ENCODE measurements at regions not wholly inside any gene's neighbourhood (a gene's known extent, or its start where the extent isn't known, plus 50 kb on each side); places are given as distances from the start of the nearest gene placed in this dataset.

DNA sequence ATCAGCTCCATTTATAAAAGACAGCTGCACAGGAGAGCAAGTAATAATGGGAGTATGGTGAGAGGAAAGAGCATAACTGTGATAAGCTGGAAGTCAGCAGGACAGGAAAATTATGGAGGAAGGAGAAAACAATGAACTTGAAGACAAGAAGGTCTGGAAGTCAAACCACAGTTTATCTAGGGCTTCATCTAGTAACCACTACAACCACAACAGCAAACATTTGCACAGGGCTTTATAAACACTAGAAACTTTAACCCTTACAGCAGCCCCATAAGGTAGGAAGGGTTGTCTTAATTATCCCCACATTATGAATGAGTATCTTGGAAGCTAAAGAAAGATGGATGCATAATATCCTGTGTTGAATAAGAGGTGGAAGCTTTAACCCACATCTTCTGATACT is 820.8 kb downstream of the IGSF11 start:
- no peak for ATAC-seq
- no peak for TF ChIP-seq OSR1 (CRISPR knock-in tag; IDR thresholded peaks at IDR 0.05)
- TF ChIP-seq PPARA (CRISPR knock-in tag; IDR thresholded peaks at IDR 0.05; ENCODE audit: borderline replicate concordance) = no peak

DNA sequence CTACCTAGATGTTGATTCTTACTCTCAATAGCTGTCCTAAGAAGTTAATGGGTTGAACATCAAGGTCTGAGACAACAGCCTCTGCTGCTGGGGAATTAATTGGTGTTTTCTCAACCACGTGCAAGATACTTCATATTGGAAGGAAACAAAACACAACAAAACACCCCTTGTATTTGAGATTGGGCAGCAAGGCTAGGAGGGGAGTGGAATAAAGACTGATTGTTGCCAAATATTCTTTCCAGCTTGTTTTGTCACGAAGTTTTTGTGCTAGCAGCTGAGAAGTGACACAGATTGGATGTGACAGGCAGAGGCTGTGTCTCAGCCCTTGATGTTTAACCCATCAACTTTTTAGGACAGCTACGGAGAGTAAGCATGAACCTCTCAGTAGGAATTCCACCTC is 808.4 kb downstream of the IGSF11 start:
- TF ChIP-seq, protein P1, sequence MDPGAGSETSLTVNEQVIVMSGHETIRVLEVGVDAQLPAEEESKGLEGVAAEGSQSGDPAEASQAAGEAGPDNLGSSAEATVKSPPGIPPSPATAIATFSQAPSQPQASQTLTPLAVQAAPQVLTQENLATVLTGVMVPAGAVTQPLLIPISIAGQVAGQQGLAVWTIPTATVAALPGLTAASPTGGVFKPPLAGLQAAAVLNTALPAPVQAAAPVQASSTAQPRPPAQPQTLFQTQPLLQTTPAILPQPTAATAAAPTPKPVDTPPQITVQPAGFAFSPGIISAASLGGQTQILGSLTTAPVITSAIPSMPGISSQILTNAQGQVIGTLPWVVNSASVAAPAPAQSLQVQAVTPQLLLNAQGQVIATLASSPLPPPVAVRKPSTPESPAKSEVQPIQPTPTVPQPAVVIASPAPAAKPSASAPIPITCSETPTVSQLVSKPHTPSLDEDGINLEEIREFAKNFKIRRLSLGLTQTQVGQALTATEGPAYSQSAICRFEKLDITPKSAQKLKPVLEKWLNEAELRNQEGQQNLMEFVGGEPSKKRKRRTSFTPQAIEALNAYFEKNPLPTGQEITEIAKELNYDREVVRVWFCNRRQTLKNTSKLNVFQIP (CRISPR knock-in tag; IDR thresholded peaks at IDR 0.05; ENCODE audit: borderline replicate concordance, low read depth) = no peak
- TF ChIP-seq, protein P2, sequence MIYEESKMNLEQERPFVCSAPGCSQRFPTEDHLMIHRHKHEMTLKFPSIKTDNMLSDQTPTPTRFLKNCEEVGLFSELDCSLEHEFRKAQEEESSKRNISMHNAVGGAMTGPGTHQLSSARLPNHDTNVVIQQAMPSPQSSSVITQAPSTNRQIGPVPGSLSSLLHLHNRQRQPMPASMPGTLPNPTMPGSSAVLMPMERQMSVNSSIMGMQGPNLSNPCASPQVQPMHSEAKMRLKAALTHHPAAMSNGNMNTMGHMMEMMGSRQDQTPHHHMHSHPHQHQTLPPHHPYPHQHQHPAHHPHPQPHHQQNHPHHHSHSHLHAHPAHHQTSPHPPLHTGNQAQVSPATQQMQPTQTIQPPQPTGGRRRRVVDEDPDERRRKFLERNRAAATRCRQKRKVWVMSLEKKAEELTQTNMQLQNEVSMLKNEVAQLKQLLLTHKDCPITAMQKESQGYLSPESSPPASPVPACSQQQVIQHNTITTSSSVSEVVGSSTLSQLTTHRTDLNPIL (CRISPR knock-in tag; IDR thresholded peaks at IDR 0.05; ENCODE audit: low read depth) = no peak
- TF ChIP-seq, protein P3, sequence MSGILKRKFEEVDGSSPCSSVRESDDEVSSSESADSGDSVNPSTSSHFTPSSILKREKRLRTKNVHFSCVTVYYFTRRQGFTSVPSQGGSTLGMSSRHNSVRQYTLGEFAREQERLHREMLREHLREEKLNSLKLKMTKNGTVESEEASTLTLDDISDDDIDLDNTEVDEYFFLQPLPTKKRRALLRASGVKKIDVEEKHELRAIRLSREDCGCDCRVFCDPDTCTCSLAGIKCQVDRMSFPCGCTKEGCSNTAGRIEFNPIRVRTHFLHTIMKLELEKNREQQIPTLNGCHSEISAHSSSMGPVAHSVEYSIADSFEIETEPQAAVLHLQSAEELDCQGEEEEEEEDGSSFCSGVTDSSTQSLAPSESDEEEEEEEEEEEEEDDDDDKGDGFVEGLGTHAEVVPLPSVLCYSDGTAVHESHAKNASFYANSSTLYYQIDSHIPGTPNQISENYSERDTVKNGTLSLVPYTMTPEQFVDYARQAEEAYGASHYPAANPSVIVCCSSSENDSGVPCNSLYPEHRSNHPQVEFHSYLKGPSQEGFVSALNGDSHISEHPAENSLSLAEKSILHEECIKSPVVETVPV (CRISPR knock-in tag; IDR thresholded peaks at IDR 0.05) = no peak
- TF ChIP-seq, protein P4, sequence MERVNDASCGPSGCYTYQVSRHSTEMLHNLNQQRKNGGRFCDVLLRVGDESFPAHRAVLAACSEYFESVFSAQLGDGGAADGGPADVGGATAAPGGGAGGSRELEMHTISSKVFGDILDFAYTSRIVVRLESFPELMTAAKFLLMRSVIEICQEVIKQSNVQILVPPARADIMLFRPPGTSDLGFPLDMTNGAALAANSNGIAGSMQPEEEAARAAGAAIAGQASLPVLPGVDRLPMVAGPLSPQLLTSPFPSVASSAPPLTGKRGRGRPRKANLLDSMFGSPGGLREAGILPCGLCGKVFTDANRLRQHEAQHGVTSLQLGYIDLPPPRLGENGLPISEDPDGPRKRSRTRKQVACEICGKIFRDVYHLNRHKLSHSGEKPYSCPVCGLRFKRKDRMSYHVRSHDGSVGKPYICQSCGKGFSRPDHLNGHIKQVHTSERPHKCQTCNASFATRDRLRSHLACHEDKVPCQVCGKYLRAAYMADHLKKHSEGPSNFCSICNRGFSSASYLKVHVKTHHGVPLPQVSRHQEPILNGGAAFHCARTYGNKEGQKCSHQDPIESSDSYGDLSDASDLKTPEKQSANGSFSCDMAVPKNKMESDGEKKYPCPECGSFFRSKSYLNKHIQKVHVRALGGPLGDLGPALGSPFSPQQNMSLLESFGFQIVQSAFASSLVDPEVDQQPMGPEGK (CRISPR knock-in tag; IDR thresholded peaks at IDR 0.05; ENCODE audit: borderline replicate concordance) = no peak
- TF ChIP-seq TCF4 (CRISPR knock-in tag; IDR thresholded peaks at IDR 0.05; ENCODE audit: borderline replicate concordance) = no peak
- no peak for TF ChIP-seq BACH2 (CRISPR knock-in tag; IDR thresholded peaks at IDR 0.05; ENCODE audit: borderline replicate concordance)
- TF ChIP-seq CSDC2 (CRISPR knock-in tag; IDR thresholded peaks at IDR 0.05) = no peak
- no peak for TF ChIP-seq RARB (CRISPR knock-in tag; IDR thresholded peaks at IDR 0.05)
- TF ChIP-seq ZNF8 (CRISPR knock-in tag; IDR thresholded peaks at IDR 0.05) = no peak
- no peak for TF ChIP-seq ZNF70 (CRISPR knock-in tag; IDR thresholded peaks at IDR 0.05)
- TF ChIP-seq GLIS3 (CRISPR knock-in tag; IDR thresholded peaks at IDR 0.05) = no peak
- no peak for TF ChIP-seq TOX (CRISPR knock-in tag; IDR thresholded peaks at IDR 0.05; ENCODE audit: borderline replicate concordance)
- no peak for TF ChIP-seq PPARA (CRISPR knock-in tag; IDR thresholded peaks at IDR 0.05; ENCODE audit: borderline replicate concordance)
- TF ChIP-seq ISL1 (CRISPR knock-in tag; IDR thresholded peaks at IDR 0.05) = no peak

DNA sequence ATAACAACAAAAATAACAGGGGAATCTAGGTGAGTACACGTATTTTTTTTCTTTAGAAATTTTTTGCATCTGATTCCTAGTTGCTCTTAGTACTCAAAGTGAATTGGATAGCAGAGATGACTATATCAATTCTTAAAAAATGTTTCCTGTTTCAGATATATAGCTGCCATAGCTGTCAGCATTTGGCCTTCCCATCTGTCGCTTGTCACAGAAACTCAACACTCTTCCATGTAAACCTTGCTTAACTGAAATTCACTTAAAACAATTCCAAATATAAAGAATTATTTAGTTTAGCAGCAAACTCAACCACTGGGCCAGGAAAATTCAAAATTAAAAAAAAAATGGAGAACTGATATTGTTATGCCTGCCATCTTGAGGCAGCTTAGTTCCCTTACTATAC is 807.5 kb downstream of the IGSF11 start:
- TF ChIP-seq BACH2 (CRISPR knock-in tag; IDR thresholded peaks at IDR 0.05; ENCODE audit: borderline replicate concordance) = no peak
- TF ChIP-seq, protein P5, sequence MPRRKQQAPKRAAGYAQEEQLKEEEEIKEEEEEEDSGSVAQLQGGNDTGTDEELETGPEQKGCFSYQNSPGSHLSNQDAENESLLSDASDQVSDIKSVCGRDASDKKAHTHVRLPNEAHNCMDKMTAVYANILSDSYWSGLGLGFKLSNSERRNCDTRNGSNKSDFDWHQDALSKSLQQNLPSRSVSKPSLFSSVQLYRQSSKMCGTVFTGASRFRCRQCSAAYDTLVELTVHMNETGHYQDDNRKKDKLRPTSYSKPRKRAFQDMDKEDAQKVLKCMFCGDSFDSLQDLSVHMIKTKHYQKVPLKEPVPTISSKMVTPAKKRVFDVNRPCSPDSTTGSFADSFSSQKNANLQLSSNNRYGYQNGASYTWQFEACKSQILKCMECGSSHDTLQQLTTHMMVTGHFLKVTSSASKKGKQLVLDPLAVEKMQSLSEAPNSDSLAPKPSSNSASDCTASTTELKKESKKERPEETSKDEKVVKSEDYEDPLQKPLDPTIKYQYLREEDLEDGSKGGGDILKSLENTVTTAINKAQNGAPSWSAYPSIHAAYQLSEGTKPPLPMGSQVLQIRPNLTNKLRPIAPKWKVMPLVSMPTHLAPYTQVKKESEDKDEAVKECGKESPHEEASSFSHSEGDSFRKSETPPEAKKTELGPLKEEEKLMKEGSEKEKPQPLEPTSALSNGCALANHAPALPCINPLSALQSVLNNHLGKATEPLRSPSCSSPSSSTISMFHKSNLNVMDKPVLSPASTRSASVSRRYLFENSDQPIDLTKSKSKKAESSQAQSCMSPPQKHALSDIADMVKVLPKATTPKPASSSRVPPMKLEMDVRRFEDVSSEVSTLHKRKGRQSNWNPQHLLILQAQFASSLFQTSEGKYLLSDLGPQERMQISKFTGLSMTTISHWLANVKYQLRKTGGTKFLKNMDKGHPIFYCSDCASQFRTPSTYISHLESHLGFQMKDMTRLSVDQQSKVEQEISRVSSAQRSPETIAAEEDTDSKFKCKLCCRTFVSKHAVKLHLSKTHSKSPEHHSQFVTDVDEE (CRISPR knock-in tag; IDR thresholded peaks at IDR 0.05) = no peak
- no peak for TF ChIP-seq ZNF8 (CRISPR knock-in tag; IDR thresholded peaks at IDR 0.05)
- TF ChIP-seq CSDC2 (CRISPR knock-in tag; IDR thresholded peaks at IDR 0.05) = no peak
- TF ChIP-seq, protein P4 (CRISPR knock-in tag; IDR thresholded peaks at IDR 0.05; ENCODE audit: borderline replicate concordance) = no peak
- TF ChIP-seq GLIS3 (CRISPR knock-in tag; IDR thresholded peaks at IDR 0.05) = no peak
- no peak for TF ChIP-seq ZNF70 (CRISPR knock-in tag; IDR thresholded peaks at IDR 0.05)

More for the DNA sequence above, 808.4 kb downstream of the IGSF11 start:
- no peak for ATAC-seq

More for the DNA sequence above, 807.5 kb downstream of the IGSF11 start:
- ATAC-seq = no peak

All from SK-N-SH treated with all-trans-retinoic acid at 6 μM for 48 hours (cell line).